ENCODE measurements at regions not wholly inside any gene's neighbourhood (a gene's known extent, or its start where the extent isn't known, plus 50 kb on each side); places are given as distances from the start of the nearest gene placed in this dataset.
"Not testable (repeated sequence)": the region's sequence is repeated elsewhere in the genome, so short reads cannot be mapped to it uniquely, and the experiment has no call there.

- DNase-seq = no peak
Measured at GRCh38 chr18:44259610-44260009, 421.1 kb upstream of the SETBP1 start.

DNA sequence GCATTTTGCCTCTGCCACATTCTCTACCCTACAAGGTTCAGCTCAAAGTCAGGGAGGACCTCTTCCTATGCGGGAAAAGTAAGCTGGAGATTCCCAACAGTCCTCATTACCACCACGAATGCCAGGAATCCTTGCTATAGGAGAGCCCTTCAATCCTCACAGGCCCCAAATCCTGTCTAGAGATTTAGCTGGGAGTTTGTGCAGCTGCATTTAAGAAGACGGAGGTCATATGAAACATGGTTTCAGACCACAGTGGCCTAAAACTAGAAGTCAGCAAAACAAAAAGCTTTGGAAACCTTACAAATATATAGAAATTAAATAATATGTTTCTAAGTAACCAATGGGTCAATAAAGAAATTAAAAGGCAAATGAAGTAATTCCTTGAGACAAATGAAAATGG, 415.3 kb upstream of the SETBP1 start:
- no peak for DNase-seq

- no peak for DNase-seq
Measured at GRCh38 chr18:44273298-44273697, 407.4 kb upstream of the SETBP1 start.

- DNase-seq = no peak
Measured at GRCh38 chr18:44280479-44280878, 400.2 kb upstream of the SETBP1 start.

DNA sequence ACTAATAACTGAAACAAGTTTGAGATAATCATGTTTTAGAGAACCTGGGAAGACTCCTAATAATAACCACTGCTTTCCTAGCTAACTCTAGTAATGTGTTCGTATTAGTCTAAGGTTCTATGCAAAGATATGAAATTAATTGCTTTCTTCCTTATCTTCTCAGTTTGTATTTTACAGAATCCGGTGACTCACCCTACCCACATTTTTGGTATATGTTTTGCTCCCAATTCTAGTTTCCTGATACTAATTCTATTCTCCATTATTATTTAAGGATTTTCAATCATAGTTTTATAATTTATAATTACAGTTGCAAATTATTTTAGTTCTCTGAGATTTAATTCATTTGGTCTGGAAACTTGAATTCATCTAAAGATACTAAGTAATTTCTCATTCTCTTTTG, 394.6 kb upstream of the SETBP1 start:
- no peak for DNase-seq

DNA sequence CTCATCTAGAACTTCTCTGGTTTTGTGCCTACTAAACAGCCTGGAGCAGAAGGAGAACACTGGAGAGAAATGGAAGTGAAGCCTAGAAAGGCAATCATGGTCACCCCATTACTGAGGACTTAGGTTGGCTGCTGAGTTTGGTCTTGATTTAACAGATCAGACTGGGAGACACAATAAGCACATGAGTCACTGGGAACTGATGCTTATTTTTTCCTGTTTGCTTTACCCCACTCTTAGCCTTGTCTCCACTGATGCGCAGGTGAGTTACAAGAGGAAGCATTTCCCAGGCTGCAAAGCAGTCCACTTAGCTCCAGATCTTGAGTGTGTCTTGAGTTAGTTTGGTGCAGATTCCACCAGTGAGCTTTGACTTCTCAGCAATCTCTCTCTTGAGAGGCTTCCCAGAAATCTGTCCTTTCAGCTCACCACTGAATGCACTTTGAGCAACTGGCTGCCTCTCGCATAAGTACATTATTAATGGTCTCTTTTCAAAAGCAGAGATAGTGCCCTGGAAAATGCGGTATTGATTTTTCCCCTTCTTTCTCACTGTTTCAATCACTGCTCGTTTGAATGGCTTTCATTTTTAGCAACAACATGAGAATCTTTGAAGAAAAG, 390.2 kb upstream of the SETBP1 start:
- DNase-seq = no peak

DNA sequence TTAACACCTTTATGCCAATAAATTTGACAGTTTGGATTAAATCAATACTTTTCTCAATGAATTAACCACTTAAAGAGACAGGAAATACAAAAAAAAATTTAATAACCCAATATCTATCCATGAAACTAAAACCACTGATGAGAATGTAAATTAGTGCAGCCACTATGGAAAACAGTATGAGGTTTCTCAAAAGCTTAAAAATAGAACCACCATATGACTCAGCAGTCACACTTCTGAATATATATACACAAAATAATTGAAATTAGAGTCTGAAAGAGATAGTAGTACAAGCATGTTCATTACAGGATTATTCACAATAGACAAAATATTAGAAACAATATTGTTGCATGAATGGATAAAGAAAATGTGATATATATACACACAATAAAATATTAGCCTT, 382.1 kb upstream of the SETBP1 start:
- DNase-seq = no peak

GRCh38 chr18:44309185-44309584, 371.5 kb upstream of the SETBP1 start:
- no peak for DNase-seq

DNA sequence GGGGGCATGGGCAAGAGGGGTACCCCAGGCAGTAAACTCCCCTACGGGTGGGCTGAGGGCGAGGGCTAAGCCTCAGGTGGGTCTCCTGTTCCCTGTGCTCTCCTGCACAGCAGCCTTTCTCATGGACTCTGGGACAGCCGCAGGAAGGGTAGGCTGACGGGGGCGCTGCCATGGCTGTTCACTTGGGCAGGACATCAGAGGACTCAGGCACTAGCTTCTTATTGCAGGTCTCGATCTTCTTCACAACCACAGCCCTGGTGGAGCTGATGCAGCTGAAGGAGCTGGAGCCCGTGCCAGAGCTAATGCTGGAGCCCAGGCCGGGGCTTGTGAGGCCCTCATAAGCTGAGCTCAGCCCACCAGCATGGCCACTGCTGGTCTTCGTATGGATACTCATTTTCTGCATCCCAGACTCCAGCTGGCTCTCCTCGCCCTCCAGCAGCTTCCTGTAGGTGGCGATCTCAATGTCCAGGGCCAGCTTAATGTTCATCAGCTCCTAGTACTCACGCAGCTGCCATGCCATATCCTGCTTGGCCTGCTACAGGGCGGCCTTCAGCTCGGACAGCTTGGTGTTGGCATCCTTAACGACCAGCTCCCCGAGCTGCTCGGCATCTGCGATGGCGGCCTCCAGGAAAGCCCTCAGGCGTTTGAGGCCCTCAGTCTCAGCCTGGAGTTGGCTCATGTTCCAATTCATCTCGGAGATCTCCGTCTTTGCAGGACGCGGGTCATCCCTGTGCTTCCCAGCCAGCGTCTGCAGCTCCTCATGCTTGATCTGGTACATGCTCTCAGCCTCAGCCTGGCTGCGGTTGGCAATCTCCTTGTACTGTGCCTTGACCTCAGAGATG, 359.8 kb upstream of the SETBP1 start:
- no peak for DNase-seq

GRCh38 chr18:44321868-44322590, 358.7 kb upstream of the SETBP1 start:
- DNase-seq = no peak

DNA sequence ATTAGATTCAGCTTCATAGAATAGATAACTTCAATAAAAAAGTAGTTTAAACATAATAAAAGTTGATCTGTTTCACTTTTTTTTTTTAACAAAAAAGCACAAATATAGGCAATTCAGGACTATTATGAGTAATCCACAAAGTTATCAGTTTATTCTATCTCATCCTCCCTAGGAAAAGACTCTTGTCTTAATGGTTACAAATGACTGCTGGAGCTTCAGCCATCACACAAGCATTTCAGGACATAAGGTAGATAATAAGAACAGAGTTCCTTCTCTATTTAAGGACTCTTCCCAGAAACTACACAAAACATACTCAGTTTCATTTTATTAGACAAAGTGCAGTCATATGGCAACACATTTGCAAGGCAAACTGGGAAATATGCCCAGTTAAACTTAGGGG, 357.6 kb upstream of the SETBP1 start:
- DNase-seq = no peak

GRCh38 chr18:44324361-44324760, 356.3 kb upstream of the SETBP1 start:
- DNase-seq = no peak

- no peak for DNase-seq
Measured at GRCh38 chr18:44325903-44326635, 354.6 kb upstream of the SETBP1 start.

GRCh38 chr18:44331656-44332570, 348.8 kb upstream of the SETBP1 start:
- no peak for DNase-seq

DNA sequence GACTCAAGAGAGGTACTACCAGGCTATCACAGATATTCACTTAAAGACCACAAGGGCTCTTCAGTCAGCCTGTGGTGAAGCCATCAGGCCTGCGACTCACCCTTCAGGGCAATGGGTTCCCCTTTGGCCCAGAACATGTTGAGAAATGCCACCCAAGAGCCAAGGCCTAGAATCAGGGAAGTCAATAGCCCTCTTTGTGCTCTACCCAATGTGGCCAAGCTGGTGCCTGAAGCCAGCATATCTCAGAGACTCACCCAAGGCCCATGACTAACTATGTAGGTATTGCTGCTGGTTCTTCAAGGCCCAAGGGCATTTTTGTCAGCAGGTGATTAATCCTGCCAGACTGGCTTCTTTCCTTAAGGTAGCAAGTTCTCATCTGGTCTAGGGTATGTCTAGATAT, 338.9 kb upstream of the SETBP1 start:
- DNase-seq = no peak

DNA sequence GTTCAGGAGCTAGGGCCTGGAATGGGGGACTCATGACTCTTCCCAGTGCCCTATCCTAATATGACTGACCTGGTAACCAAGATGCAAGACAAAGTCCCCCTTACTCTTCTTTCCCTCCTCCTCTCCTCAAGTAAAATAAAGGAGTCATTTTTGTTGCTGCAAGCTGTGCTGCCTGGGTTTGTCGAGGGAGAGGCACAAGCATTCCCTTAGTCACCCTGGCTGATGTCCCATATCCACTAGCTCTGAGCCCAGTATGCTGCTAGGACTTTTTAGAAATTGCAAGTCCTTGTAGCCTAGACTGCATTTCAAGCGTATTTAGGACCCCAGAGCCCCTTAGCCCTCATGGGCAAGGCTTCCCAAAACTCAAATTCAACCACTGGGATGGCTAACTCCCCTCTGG, 338.5 kb upstream of the SETBP1 start:
- no peak for DNase-seq

GRCh38 chr18:44342946-44343345, 337.7 kb upstream of the SETBP1 start:
- no peak for DNase-seq

DNA sequence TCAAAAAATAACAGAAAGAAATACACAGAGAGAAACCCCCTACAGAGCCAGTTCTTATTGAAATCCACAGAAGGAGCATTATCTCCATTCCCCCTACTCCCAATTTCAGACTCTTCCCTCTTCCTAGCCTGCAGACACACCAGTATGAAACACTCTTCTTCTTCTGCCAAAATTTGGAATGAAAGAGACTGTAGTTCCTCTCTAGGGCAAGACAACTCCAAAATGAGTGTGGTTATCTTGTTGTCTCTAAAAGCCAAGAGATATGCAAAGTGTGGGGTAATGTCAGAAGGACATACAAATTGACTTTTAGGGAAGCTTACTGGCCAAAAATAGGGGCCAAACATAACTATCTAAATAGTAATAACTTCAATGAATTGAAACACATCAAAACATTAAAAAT, 337.1 kb upstream of the SETBP1 start:
- no peak for DNase-seq

DNA sequence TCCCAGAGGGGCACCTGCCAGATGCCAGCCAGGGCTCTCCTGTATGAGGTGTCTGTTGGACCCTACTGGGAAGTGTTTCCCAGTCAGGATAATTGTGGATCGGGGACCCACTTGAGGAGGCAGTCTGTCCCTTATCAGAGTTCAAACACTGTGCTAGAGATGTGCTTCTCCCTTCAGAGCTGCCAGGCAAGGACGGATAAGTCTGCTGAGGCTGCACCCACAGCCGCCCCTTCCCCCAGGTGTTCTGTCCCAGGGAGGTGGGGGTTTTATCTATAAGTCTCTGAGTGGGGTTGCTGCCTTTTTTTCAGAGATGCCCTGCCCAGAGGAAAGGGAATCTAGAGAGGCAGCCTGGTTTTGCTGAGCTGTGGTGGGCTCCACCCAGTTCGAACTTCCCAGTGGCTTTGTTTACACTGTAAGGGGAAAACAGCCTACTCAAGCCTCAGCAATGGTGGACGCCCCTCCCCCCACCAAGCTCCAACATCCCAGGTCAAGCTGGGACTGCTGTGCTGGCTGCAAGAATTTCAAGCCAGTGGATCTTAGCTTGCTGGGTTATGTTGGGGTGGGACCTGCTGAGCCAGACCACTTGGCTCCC, 324.0 kb upstream of the SETBP1 start:
- DNase-seq = no peak

DNA sequence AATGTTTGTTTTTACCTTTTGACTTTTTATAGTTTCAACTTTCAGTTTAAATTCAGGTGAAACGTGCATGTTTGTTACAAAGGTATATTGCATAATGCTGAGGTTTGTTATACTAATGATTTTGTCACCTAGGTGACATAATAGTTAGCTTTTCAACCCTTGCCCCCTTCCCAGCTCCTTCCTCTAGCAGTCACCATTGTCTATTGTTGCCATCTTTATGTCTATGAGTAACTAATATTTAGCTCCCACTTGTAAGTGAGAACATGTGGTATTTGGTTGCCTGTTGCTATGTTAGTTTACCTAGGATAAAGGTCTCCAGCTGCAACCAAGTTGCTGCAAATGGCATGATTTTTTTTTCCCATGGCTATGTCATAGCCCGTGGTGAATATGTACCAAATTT, 322.3 kb upstream of the SETBP1 start:
- DNase-seq = no peak

DNA sequence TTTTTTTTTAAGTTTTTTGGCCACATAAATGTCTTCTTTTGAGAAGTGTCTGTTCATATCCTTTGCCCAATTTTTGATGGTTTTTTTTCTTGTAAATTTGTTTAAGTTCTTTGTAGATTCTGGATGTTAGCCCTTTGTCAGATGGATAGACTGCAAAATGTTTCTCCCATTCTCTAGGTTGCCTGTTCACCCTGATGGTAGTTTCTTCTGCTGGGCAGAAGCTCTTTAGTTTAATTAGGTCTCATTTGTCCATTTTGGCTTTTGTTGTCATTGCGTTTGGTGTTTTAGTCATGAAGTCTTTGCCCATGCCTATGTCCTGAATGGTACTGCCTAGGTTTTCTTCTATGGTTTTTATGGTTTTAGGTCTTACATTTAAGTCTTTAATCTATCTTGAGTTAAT, 320.9 kb upstream of the SETBP1 start:
- not testable (repeated sequence) for DNase-seq

DNA sequence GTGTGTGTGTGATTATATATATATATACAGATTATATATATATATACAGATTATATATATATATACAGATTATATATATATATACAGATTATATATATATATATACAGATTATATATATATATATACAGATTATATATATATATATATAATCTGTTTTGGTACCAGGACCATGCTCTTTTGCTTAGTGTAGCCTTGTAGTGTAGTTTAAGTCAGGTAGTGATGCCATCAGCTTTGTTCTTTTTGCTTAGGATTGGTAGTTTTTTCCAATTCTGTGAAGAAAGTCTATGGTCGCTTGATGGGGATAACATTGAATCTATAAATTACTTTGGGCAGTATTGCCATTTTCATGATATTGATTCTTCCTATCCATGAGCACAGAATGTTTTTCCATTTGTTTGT, 318.5 kb upstream of the SETBP1 start:
- DNase-seq = not testable (repeated sequence)
